Endothelial cell of umbilical vein (primary cell): ENCODE measurements at regions not wholly inside any gene's neighbourhood (a gene's known extent, or its start where the extent isn't known, plus 50 kb on each side); places are given as distances from the start of the nearest gene placed in this dataset.

ENCODE experiments used
- BruUV-seq: library from RNA; stranded (reverse); fragments of 400-500 nt; replicated peaks from 2 replicates; lab custom pipeline; 2021; lab: Mats Ljungman, UMichigan
- CTCF ChIA-PET: fragments of 300-600, 350-600 bp; sonication (Branson Sonifier 250); formaldehyde crosslinking; loops from one replicate; lab custom pipeline; 2021; ENCODE audit warnings: antibody characterized with exemption, inconsistent platforms; lab: Charles Lee
- POLR2A ChIA-PET: fragments of 300-600, 350-600 bp; sonication (Branson Sonifier 250); formaldehyde crosslinking; loops from one replicate; lab custom pipeline; 2021; ENCODE audit warnings: antibody characterized with exemption, inconsistent platforms; lab: Charles Lee
- DNase-seq: peaks from one replicate; pipeline ENCODE4 v3.0.0-alpha.2; 2011; ENCODE audit warnings: low read depth, low spot score
- FAIRE-seq: peaks from 2 replicates; lab custom pipeline; 2011; peaks lifted over from hg19 to GRCh38; lab: Jason Lieb, UNC
- H2AFZ ChIP-seq: 2 replicates; pipeline ENCODE4 v1.6.0; 2012; ENCODE audit warnings: low read depth, low read length, control low read depth, inconsistent platforms
- H3K27ac ChIP-seq: 2 replicates; pipeline ENCODE4 v1.5.1; 2011; ENCODE audit warnings: low read depth, mild to moderate bottlenecking, control low read depth, low read length, moderate library complexity; ENCODE audit not compliant: insufficient read depth
- H3K27me3 ChIP-seq, 2 experiments: 2 replicates each; pipeline versions ENCODE4 v1.6.0 to v1.6.1; 2011; ENCODE audit warnings: low read length in 2 of 2, mixed read lengths in 1 of 2; ENCODE audit not compliant: control insufficient read depth in 2 of 2, insufficient read depth in 2 of 2
- H3K36me3 ChIP-seq, 2 experiments: 2 replicates in 1 of 2; 3 replicates in 1 of 2; pipeline ENCODE4 v1.5.1; 2011; ENCODE audit warnings: low read length in 2 of 2, mild to moderate bottlenecking in 1 of 2, moderate library complexity in 1 of 2; ENCODE audit not compliant: control insufficient read depth in 2 of 2, insufficient read depth in 2 of 2; ENCODE audit errors: extremely low read depth in 1 of 2
- H3K4me1 ChIP-seq: 3 replicates; pipeline ENCODE4 v1.5.1; 2011; ENCODE audit warnings: mild to moderate bottlenecking, low read length; ENCODE audit not compliant: control insufficient read depth, insufficient read depth; ENCODE audit errors: extremely low read depth
- H3K4me2 ChIP-seq: 2 replicates; pipeline ENCODE4 v1.6.1; 2011; ENCODE audit warnings: low read length, control low read depth, mixed read lengths; ENCODE audit not compliant: insufficient read depth
- H3K4me3 ChIP-seq, 3 experiments: fragments of 200-600 bp in 1 of 3; sonication (generic), shearing (Covaris generic) in 1 of 3; replicated peaks in 1 of 3; 2 replicates each; pipeline ENCODE4 v1.5.1; 2011 to 2016; ENCODE audit warnings: control low read depth in 3 of 3, low read length in 3 of 3, mild to moderate bottlenecking in 2 of 3, inconsistent platforms in 1 of 3, low read depth in 1 of 3, moderate library complexity in 1 of 3; ENCODE audit not compliant: insufficient read depth in 1 of 3
- H3K79me2 ChIP-seq: 2 replicates; pipeline ENCODE4 v1.6.0; 2012; ENCODE audit warnings: low read length, inconsistent platforms; ENCODE audit not compliant: control insufficient read depth, insufficient read depth
- H3K9ac ChIP-seq: replicated peaks from 2 replicates; pipeline ENCODE3; 2011; ENCODE audit warnings: low read length, control low read depth; ENCODE audit not compliant: insufficient read depth; ENCODE audit errors: extremely low read depth
- H3K9me1 ChIP-seq: replicated peaks from 3 replicates; pipeline ENCODE4 v1.6.0; 2011; ENCODE audit warnings: mild to moderate bottlenecking, low read length; ENCODE audit not compliant: control insufficient read depth, insufficient read depth; ENCODE audit errors: extremely low read depth
- H3K9me3 ChIP-seq: replicated peaks from 2 replicates; pipeline ENCODE4 v1.5.1; 2012; ENCODE audit warnings: low read length, inconsistent platforms; ENCODE audit not compliant: control insufficient read depth, insufficient read depth
- H4K20me1 ChIP-seq: replicated peaks from 2 replicates; pipeline ENCODE3; 2011; ENCODE audit warnings: mild to moderate bottlenecking, low read length; ENCODE audit not compliant: control insufficient read depth, insufficient read depth; ENCODE audit errors: extremely low read depth
- CTCF ChIP-seq, 2 donors: IDR thresholded peaks; 1 replicate in 1 of 2; 2 replicates in 1 of 2; pipeline ENCODE4 v1.5.1; 2011; ENCODE audit warnings: low read length in 2 of 2, mild to moderate bottlenecking in 2 of 2, moderate library complexity in 2 of 2, control low read depth in 1 of 2, inconsistent platforms in 1 of 2, low read depth in 1 of 2; ENCODE audit not compliant: insufficient read depth in 1 of 2; ENCODE audit errors: extremely low read depth in 1 of 2
- EZH2 ChIP-seq: IDR thresholded peaks from 2 replicates; pipeline ENCODE4 v1.6.1; 2012; ENCODE audit warnings: borderline replicate concordance, low read depth, mild to moderate bottlenecking, moderate library complexity, low read length, inconsistent platforms; ENCODE audit not compliant: severe bottlenecking
- FOS ChIP-seq: IDR thresholded peaks from 2 replicates; pipeline ENCODE4 v1.6.1; 2011; ENCODE audit warnings: mild to moderate bottlenecking, low read length, moderate library complexity, borderline replicate concordance; ENCODE audit not compliant: insufficient read depth
- GATA2 ChIP-seq: IDR thresholded peaks from 2 replicates; pipeline ENCODE4 v1.7.0; 2011; ENCODE audit warnings: low read depth, mild to moderate bottlenecking, moderate library complexity, mixed read lengths, low read length; ENCODE audit not compliant: insufficient read length, insufficient read depth
- JUN ChIP-seq: IDR thresholded peaks from 2 replicates; pipeline ENCODE4 v1.6.1; 2011; ENCODE audit warnings: borderline replicate concordance, low read depth; ENCODE audit not compliant: insufficient read length, insufficient read depth
- MAX ChIP-seq: IDR thresholded peaks from 2 replicates; pipeline ENCODE4 v1.6.1; 2011; ENCODE audit not compliant: insufficient read depth, insufficient read length
- MYC ChIP-seq: IDR thresholded peaks from one replicate; pipeline ENCODE4 v1.6.1; 2011; ENCODE audit warnings: mild to moderate bottlenecking, low read depth, low read length
- POLR2A ChIP-seq: IDR thresholded peaks from 2 replicates; pipeline ENCODE4 v1.6.1; 2012; ENCODE audit warnings: low read depth, mild to moderate bottlenecking, control low read depth, low read length
- POLR2AphosphoS5 ChIP-seq: IDR thresholded peaks from 2 replicates; pipeline ENCODE4 v1.6.1; 2012; ENCODE audit warnings: low read depth, mild to moderate bottlenecking, control low read depth, low read length, moderate library complexity; ENCODE audit not compliant: insufficient read depth
- dilution Hi-C: fragments of 300-500 bp; cut with MboI; formaldehyde crosslinking; loops from one replicate; pipeline ENCODE4 v1.15.0; 2019; ENCODE audit warnings: low sequenced_read_pairs; ENCODE audit not compliant: extremely low pct_ligation_motif_present
- intact Hi-C: fragments of 100-400 bp; cut with micrococcal nuclease; formaldehyde crosslinking; loops from one replicate; pipeline ENCODE4 v1.10.0; 2022

GRCh38 chr1:74952786-74953185 is 181.4 kb upstream of the LHX8 start:
- dilution Hi-C loops: no loop called here

More at GRCh38 chr1:74952786-74953185, 181.4 kb upstream of the LHX8 start:
- intact Hi-C loops: no loop called here
- ChIA-PET CTCF (no interaction called here), POLR2A (no interaction called here)
- no peak for FAIRE-seq
- Histone ChIP-seq H3K4me1 (no peaks in the 10 kb centered on the region), H3K9me3 (no peaks in the 10 kb centered on the region), H3K36me3 (no peaks in the 10 kb centered on the region), H4K20me1 (no peaks in the 10 kb centered on the region), H3K4me3 (no peak overlapping the region), H3K27ac (no peak overlapping the region), H3K9me1 (no peaks in the 10 kb centered on the region), H3K79me2 (no peaks in the 10 kb centered on the region), H3K4me2 (no peak overlapping the region), H3K9ac (no peak overlapping the region), H2AFZ (no peak overlapping the region), H3K27me3 (no peaks in the 10 kb centered on the region)
- TF ChIP-seq POLR2AphosphoS5 (no peak), MAX (no peak), MYC (no peak), JUN (no peak), GATA2 (no peak), FOS (no peak), EZH2 (no peak), POLR2A (no peak), CTCF (IDR thresholded peaks at IDR 0.05; ENCODE audit: extremely low read depth in 1 of 2, insufficient read depth in 1 of 2, low read depth in 1 of 2, low read length in 2 of 2) (no peak)
- DNase-seq: no peak
- BruUV-seq: no TSS peak
